NCI-H2107 (cell line): ENCODE measurements at regions not wholly inside any gene's neighbourhood (a gene's known extent, or its start where the extent isn't known, plus 50 kb on each side); places are given as distances from the start of the nearest gene placed in this dataset.
"Not testable (repeated sequence)": the region's sequence is repeated elsewhere in the genome, so short reads cannot be mapped to it uniquely, and the experiment has no call there.

Experiments
- DNase-seq: peaks from one replicate; lab custom pipeline; 2025; lab: John Stamatoyannopoulos, UW

DNA sequence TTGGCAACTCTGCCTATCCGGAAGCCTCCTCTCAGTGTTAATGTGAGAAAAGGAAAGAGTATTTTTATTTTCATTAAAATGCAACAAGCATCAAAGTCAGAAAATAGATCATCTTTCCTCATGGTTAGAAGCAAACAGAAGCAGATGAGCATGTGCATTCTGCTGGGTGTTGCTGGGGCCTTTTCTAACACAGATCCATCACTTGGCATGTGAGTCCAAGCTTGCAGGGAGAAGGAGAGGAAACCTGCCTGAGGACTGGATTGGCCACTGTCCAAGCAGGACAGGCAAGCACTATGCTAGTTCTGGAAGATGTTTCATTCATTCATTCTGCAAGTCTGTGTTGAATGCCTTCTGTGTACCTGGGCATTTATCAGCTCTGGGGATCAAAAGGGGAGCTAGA is 348.7 kb upstream of the PCSK5 start:
- DNase-seq = no peak

DNA sequence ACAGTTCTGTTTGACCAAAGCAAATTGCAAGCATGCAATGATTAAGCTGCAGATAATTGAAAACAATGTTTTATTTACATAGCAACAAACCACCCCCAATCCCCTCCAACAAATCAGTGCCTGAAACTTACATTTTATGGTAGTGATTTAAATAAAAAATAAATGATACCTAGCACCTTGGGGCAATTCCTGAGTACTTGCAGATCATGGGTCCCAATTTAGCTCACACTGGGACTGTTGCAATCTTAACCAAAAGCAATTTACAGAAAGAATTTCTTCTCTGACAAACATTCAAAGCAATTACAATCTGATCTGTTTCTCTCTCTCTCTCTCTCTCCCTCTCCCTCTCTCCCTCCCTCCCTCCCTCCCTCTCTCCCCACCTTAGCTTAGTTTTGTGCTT is 345.7 kb upstream of the PCSK5 start:
- no peak for DNase-seq

DNA sequence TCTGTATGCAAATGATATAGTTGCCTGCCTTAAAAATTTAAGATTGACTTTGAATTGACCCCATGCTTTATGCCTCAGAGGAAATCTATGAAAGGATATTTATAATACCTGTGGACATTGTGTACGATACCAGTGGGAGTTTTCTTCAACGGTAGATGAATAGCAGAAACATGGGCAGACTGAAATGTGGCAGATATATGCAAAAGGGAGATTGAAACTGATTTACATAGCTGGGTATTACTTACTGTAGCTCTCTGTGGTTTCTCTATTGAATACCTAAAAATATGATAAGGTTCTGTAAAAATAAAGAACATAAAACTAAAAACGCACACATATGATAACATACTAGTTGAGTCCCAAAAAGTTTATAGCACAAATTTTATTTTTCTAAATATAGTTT is 345.2 kb upstream of the PCSK5 start:
- no peak for DNase-seq

DNA sequence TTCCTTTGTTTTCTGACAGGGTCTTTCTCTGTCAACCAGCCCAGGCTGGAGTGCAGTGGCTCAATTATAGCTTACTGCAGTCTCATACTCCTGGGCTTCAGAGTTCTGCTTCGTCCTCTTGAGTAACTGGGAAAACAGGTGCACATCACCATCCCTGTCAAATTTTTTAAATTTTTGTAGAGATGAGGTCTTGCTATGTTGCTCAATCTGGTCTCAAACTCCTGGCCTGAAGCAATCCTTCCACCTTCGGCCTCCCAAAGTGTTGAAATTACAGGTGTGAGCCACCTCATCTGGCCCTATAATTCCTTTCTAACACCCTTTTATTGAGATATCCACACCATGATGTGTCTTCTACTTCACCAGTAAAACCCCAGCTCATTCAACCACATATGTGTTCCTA is 341.6 kb upstream of the PCSK5 start:
- no peak for DNase-seq

GRCh38 chr9:75551861-75552260 is 338.6 kb upstream of the PCSK5 start:
- no peak for DNase-seq

- no peak for DNase-seq
These were observed 337.5 kb upstream of the PCSK5 start for GRCh38 chr9:75552941-75553340.

- DNase-seq = not testable (repeated sequence)
These were observed 323.7 kb upstream of the PCSK5 start for GRCh38 chr9:75566813-75567212.

- no peak for DNase-seq
These were observed 319.9 kb upstream of the PCSK5 start for GRCh38 chr9:75570538-75570937.

GRCh38 chr9:75574569-75574968 is 315.9 kb upstream of the PCSK5 start:
- DNase-seq = no peak

DNA sequence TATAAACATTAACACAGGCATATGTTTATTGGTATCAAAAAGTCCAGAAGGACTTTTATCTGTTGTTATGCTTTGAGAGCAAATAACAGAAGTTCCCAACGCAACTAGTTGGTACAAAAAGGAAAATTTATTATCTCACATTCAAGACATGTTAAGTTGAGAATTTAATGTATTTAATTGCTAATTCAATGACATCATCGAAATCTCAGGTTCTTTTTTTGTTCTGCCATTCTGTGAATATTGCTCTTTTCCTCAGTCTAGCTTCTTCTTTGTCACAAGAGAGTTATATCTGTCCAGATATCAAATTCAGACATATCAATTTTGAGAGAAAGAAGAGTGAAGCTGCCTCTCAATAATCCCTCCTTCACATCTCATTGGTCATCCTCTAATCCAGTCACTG is 307.6 kb upstream of the PCSK5 start:
- DNase-seq = no peak

GRCh38 chr9:75588808-75589207 is 301.7 kb upstream of the PCSK5 start:
- DNase-seq = no peak

DNA sequence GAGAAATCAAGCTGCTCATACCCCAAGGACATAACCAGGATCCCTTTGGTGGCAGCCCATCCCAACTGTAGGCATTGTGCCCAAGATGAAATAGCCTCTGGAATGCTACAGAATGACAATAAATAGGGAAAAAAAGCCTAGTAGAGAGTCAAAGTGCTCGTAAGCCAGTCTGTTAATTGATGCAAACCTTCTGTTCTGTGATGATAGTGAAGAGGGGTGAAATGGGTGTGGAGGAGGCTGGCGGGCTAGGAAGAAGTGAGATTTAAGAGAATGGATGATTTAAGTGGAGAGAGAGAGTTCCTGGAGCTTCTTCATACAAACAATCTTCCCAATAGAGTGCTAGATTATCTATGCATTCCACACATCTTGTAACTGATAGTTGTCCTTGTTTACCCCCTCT is 301.0 kb upstream of the PCSK5 start:
- no peak for DNase-seq

DNA sequence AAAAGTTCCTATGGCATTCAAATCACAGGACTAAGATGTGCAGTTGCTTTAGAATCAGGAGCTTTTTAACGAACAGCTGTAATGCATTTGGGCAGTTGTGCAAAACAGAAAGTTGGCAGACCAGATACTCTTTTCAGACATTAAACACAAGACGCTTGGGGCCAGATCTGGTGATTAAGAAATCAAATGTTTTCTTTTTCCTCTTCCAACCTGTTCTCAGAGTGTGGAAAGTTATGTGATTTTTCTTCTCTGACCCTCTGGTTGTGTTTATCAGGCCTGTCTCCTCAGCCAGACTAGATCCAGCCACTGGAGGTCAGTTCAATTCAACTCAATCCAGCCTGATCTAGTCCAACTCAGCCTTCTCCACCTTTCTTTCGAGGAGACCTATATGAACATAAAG is 298.5 kb upstream of the PCSK5 start:
- DNase-seq = no peak

DNA sequence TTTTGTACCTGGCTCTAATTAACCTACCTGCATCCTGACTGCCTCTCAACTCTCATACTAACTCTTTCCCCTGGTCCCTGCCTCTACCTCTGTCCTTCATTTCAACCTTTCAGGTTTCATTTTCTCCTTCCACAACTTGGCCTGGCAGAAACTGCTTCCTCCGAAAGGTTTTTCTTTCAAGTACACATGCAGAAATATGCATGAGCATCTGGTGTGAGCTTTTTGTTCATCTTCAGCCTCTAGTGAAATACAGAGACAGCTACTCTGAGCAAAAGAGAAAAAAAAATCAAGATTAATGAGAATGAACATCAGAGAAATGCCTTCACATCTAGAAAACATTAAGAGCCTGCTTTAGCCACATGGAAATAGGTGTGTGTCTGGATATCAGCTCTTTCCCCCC is 297.9 kb upstream of the PCSK5 start:
- DNase-seq = no peak

DNA sequence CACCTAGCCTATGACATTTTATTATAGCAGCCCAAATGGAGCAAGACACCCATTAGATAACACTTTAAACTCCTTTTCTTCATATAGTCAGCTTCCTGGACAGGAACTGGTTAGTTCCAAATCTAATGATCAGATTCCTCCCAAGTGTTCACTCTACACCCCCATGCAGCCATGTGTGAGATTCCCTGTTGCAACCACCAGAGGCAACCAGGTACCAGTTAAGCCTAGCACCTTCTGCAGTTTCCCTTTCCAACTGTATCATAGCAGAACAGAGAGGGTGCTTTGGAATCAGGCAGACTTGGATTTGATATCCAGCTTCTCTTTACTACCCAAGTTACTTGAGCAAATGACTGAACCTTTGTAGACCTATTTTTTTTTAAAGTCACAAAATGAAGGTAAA is 296.6 kb upstream of the PCSK5 start:
- no peak for DNase-seq

DNA sequence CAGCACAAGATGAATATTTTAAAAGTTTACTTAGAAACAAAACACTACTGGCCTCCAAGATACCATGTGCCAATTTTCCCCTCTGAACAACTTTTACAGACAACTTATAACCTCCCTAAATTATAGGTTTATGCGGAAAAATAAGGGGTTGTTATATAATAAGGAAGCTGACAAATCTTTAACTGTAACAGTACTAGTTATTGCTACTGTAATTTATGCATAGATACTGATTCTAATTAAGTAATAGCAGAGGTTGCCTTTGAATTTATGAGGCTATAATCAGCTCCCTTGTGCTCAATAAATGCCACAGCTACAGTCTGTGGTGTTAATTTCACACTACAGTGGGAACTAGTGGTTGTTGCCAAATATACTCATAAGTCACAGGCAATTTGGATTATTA is 291.3 kb upstream of the PCSK5 start:
- no peak for DNase-seq

DNA sequence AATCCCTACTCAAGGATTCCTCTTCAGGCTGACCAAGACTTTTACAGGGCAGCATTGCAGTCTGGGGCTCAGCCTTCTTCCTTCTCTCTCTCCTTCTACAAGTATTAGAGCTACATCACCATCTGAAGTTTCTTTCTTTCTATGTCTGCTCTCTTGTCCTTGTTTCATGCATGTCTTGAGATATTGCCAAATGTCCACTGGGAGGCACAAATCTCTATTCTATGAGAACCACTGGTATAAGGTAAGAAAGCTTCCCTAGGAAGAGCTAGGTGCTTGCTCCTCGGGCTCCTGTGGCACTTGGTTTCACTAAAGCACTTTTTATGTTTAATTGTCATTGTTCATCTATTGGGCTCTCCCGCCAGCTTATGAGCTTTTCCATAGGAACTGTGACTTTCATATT is 289.2 kb upstream of the PCSK5 start:
- DNase-seq = no peak

DNA sequence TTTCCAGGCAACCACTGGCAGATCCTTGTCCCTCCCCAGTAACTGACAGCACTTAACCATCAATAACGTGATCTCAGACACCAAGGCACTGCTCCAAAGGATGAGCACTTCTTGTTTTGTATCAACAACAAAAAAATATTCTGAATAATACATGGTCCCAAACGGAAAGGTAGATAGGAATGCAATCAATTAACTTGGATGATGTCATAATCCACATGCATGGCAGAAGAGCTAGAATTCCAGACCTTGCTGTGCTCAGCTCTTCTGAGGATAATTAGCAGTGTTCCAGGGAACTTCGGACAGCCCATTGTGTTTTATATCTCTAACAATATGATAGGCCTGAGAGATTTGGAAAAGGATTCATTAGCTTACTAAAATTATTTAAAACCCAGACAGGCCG is 288.4 kb upstream of the PCSK5 start:
- no peak for DNase-seq

DNA sequence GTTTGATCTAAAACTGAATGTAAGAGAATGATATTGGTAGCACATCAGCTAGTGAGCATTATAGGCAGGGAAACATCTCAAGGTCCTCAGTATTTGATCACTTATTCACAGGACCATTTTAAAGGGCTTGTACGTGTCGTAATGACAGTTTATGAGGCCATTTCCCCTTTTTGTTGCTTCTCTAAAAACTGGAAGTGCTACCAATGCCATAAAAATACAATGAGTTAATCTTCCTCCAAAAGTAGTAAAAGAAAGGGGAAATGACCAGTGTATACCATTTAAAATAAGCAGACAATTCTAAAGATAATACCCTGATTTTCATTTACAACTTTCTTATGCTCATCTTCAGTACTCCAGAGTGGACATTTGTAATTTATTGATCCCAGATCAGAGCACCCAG is 285.8 kb upstream of the PCSK5 start:
- no peak for DNase-seq

- DNase-seq = no peak
These were observed 283.0 kb upstream of the PCSK5 start for GRCh38 chr9:75607521-75607920.

DNA sequence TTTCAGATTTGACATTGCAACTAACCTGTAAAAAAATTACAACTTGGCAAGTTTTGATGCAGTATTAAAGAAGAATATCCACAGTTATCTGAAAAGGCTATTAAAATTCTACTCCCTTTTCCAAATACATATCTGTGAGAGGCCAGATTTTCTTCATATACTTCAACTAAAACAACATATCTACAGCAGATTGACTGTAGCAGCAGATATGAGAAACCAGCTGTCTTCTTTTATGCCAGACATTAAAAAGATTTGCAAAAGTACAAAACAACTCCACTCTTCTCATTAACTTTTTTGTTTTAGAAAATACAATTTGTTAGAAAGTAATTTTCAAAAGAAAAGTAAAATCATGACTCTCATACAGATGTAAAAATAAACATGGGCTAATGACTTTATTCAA is 281.1 kb upstream of the PCSK5 start:
- DNase-seq = no peak

- DNase-seq = no peak
These were observed 280.2 kb upstream of the PCSK5 start for GRCh38 chr9:75610246-75610645.

- no peak for DNase-seq
These were observed 278.3 kb upstream of the PCSK5 start for GRCh38 chr9:75612205-75612604.

DNA sequence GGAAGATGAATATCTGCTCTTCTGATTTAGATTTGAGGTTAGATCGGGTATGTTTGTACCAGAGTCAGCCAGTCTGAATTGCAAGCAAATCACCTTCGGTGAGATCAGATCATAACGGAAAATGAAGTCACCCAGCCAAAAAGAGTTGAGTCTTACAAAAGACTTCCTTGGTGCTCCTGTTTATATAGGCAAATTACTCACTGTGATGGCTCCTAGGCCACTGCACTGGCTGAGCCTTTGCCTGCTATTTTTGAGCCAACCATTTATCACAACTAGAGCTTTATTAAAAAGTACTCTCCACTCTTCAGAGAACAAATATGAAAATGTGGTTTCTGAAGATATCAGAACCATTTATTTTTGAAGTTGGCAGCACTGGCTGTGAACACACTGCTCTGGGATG is 277.7 kb upstream of the PCSK5 start:
- DNase-seq = no peak

DNA sequence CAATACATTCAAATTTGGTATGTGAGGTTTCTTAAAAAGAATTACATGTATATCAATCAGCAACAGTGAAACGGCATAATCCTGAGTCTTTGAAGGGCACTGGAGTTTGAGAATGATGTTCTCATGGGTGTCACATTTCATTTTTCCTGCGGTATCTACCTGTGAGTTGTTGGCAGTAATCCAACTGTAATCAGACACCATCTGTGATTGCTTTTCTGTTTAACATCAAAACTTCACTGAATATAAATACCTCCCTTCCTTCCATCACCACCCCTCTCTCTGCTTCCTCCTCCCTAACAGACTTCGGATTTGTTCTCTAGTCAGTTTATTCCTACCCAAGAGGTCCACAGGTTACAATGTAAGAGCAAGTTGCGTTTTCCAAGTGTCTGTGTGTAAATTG is 275.2 kb upstream of the PCSK5 start:
- peak; percentile 15 for DNase-seq
